Glutamatergic neuron (in vitro differentiated cells): ENCODE measurements at regions not wholly inside any gene's neighbourhood (a gene's known extent, or its start where the extent isn't known, plus 50 kb on each side); places are given as distances from the start of the nearest gene placed in this dataset.
"Not testable (repeated sequence)": the region's sequence is repeated elsewhere in the genome, so short reads cannot be mapped to it uniquely, and the experiment has no call there.

ENCODE experiments used
- DNase-seq: peaks from one replicate; pipeline ENCODE4 v3.0.0; 2022
- H3K27ac Mint-ChIP-seq: one replicate; pipeline ENCODE4 v1.8.0; 2020; ENCODE audit warnings: mild to moderate bottlenecking, mixed read lengths, inconsistent platforms; ENCODE audit not compliant: unreplicated experiment
- H3K27me3 Mint-ChIP-seq: one replicate; pipeline ENCODE4 v1.8.0; 2020; ENCODE audit warnings: mild to moderate bottlenecking, moderate library complexity, mixed read lengths, inconsistent platforms; ENCODE audit not compliant: unreplicated experiment
- H3K36me3 Mint-ChIP-seq: one replicate; pipeline ENCODE4 v1.8.0; 2020; ENCODE audit warnings: mild to moderate bottlenecking, mixed read lengths, inconsistent platforms; ENCODE audit not compliant: unreplicated experiment
- H3K4me1 Mint-ChIP-seq: one replicate; pipeline ENCODE4 v1.8.0; 2020; ENCODE audit warnings: mild to moderate bottlenecking, low read depth, mixed read lengths, inconsistent platforms; ENCODE audit not compliant: unreplicated experiment
- H3K4me3 Mint-ChIP-seq: one replicate; pipeline ENCODE4 v1.8.0; 2020; ENCODE audit warnings: mild to moderate bottlenecking, mixed read lengths, inconsistent platforms; ENCODE audit not compliant: unreplicated experiment
- H3K9me3 Mint-ChIP-seq: one replicate; pipeline ENCODE4 v1.8.0; 2020; ENCODE audit warnings: mild to moderate bottlenecking, moderate library complexity, mixed read lengths, inconsistent platforms; ENCODE audit not compliant: unreplicated experiment
- TF ChIP-seq, protein P1 (sequence below): fragments of 200-600 bp; sonication (generic); IDR thresholded peaks from one replicate; pipeline ENCODE4 v1.5.0; 2021; ENCODE audit not compliant: partially characterized antibody, unreplicated experiment

DNA sequence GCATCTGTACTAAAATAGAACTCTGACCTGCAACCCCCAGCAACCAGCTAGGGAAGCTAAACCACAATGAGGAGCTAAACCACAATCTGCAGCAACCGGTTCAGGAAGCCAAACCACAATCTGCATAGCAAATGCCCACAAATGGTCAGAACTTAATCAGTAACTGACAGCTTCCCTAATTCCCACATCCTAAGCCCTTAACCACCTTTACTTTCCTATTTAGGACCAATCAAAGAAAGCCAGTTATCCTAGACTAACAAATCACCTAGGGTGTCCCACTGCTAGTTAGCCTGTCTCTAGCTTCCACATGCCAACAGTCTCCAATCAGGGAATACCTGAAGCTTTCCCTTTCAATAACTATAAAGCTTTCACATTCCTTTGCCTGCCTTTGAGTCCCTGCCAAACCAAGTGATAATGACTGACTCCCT is 424.6 kb upstream of the PTCHD4 start:
- Mint-ChIP-seq H3K4me1 (no peaks in the 10 kb centered on the region), H3K36me3 (no peaks in the 10 kb centered on the region), H3K4me3 (no peak overlapping the region), H3K27ac (no peak overlapping the region), H3K9me3 (peaks cover 1% of the 10 kb centered on the region), H3K27me3 (no peaks in the 10 kb centered on the region)
- TF ChIP-seq, protein P1, sequence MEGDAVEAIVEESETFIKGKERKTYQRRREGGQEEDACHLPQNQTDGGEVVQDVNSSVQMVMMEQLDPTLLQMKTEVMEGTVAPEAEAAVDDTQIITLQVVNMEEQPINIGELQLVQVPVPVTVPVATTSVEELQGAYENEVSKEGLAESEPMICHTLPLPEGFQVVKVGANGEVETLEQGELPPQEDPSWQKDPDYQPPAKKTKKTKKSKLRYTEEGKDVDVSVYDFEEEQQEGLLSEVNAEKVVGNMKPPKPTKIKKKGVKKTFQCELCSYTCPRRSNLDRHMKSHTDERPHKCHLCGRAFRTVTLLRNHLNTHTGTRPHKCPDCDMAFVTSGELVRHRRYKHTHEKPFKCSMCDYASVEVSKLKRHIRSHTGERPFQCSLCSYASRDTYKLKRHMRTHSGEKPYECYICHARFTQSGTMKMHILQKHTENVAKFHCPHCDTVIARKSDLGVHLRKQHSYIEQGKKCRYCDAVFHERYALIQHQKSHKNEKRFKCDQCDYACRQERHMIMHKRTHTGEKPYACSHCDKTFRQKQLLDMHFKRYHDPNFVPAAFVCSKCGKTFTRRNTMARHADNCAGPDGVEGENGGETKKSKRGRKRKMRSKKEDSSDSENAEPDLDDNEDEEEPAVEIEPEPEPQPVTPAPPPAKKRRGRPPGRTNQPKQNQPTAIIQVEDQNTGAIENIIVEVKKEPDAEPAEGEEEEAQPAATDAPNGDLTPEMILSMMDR: no peak
- no peak for DNase-seq

DNA sequence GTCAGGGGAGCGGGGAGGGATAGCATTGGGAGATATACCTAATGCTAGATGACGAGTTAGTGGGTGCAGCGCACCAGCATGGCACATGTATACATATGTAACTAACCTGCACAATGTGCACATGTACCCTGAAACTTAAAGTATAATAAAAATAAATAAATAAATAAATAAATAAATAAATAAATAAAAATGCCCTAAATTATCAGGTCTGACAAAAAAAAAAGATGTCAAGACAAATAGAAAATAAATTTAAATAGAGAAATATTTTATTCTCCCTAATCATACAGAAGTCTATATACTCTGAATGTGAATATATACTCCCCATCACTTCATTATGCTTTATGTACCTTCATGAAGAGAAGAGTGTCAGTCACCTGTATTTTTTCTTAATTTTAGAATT is 420.0 kb upstream of the PTCHD4 start:
- not testable (repeated sequence) for H3K27ac Mint-ChIP-seq, DNase-seq, H3K4me1 Mint-ChIP-seq, H3K4me3 Mint-ChIP-seq, H3K27me3 Mint-ChIP-seq, H3K36me3 Mint-ChIP-seq, H3K9me3 Mint-ChIP-seq

DNA sequence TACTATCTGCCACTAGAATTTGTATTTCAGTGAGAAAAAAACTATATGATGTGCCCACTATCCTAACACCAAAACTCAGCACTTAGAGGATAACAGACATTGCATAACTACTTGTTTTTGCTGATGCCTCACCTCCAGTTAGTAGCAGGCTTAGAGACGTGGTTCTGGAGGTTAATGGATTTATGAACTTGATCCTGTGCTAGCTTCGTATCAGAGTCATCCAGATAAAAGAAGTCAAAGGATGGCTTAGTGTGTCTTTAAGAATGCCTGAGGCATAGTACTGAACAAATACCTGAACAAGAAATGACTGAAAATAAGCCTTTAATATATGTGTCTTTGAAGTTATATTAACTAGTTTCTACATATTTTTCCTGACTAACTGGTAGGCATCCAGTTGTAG is 414.9 kb upstream of the PTCHD4 start:
- no peak overlapping the region for H3K4me3 Mint-ChIP-seq
- H3K27ac Mint-ChIP-seq: no peak overlapping the region
- no peaks in the 10 kb centered on the region for H3K9me3 Mint-ChIP-seq
- no peaks in the 10 kb centered on the region for H3K4me1 Mint-ChIP-seq
- DNase-seq: no peak
- TF ChIP-seq, protein P1: no peak
- no peaks in the 10 kb centered on the region for H3K36me3 Mint-ChIP-seq
- no peaks in the 10 kb centered on the region for H3K27me3 Mint-ChIP-seq

DNA sequence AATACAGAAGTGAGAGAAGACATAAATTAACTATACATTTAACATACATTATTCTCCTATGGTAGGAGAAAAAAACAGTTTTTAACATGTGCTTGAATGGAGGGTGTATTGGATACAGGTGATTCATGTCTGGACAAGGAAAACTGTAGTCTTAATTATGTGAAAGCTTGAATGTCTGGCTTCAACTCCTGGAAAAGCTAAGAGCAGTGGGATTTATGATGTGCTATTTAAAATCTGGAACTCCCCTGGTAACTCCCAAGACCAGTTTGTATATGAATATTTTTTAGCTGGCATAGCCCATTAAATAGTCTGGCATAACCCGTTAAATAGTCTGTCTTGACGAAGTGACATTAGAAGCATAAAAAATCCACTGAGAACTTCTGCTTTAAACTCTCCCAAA is 410.0 kb upstream of the PTCHD4 start:
- Mint-ChIP-seq H3K27ac (no peak overlapping the region), H3K4me3 (no peak overlapping the region), H3K4me1 (no peaks in the 10 kb centered on the region), H3K27me3 (no peaks in the 10 kb centered on the region), H3K36me3 (no peaks in the 10 kb centered on the region), H3K9me3 (no peaks in the 10 kb centered on the region)
- DNase-seq: no peak
- TF ChIP-seq, protein P1: no peak

DNA sequence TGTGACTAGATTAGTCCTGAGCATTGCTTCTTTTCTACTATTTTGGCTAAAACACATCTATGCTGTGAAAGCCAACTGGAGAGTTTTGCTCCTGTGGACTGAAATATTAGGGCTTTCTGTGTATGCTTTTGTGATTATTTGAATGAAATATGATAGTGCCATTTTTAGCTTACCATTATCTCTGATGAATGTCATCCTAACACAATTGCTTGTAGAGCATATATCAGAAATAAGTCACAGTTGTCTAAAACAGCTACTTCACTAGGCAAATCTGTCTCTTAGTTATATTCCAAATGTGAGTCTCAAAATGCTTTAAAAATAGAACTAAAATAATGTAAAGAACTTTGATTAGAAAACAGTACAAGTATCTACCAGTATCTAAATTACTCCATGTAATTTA is 401.4 kb upstream of the PTCHD4 start:
- no peaks in the 10 kb centered on the region for H3K4me1 Mint-ChIP-seq
- H3K27me3 Mint-ChIP-seq: no peaks in the 10 kb centered on the region
- no peak overlapping the region for H3K4me3 Mint-ChIP-seq
- TF ChIP-seq, protein P1: no peak
- H3K27ac Mint-ChIP-seq: no peak overlapping the region
- no peaks in the 10 kb centered on the region for H3K9me3 Mint-ChIP-seq
- no peaks in the 10 kb centered on the region for H3K36me3 Mint-ChIP-seq
- no peak for DNase-seq

DNA sequence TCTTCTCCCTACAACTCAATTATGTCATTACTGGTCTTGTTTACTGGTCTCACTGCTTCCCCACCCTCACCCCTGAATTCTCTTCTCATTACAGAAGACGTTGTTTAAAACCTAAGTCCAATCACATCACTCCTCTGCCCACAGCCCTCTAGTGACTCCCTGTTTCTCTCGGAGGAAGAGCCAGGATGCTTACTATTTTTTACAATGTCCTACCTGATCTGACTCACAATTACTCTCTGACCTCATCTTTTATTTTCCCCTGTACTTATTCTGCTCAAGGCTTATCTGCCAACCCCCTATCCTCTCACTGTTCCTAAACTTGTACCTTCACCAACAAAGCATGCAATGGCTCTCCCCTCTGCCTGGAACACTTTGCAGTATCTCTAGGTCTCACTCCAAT is 400.4 kb upstream of the PTCHD4 start:
- H3K9me3 Mint-ChIP-seq: no peaks in the 10 kb centered on the region

More for the DNA sequence above, 400.4 kb upstream of the PTCHD4 start:
- H3K4me3 Mint-ChIP-seq: no peak overlapping the region
- TF ChIP-seq, protein P1: no peak
- H3K27me3 Mint-ChIP-seq: no peaks in the 10 kb centered on the region
- H3K4me1 Mint-ChIP-seq: no peaks in the 10 kb centered on the region
- DNase-seq: no peak
- no peak overlapping the region for H3K27ac Mint-ChIP-seq
- no peaks in the 10 kb centered on the region for H3K36me3 Mint-ChIP-seq
